H54 (cell line): ENCODE measurements at regions not wholly inside any gene's neighbourhood (a gene's known extent, or its start where the extent isn't known, plus 50 kb on each side); places are given as distances from the start of the nearest gene placed in this dataset.

Source experiments
- DNase-seq: peaks from one replicate; pipeline ENCODE4 v3.0.0; 2011; ENCODE audit warnings: low spot score, mixed read lengths; ENCODE audit not compliant: insufficient read length
- FAIRE-seq: peaks from 3 replicates; lab custom pipeline; 2011; peaks lifted over from hg19 to GRCh38; lab: Jason Lieb, UNC
- POLR2A ChIP-seq: IDR thresholded peaks from 2 replicates; pipeline ENCODE4 v1.6.1; 2011; ENCODE audit warnings: low read depth, mild to moderate bottlenecking, low read length

DNA sequence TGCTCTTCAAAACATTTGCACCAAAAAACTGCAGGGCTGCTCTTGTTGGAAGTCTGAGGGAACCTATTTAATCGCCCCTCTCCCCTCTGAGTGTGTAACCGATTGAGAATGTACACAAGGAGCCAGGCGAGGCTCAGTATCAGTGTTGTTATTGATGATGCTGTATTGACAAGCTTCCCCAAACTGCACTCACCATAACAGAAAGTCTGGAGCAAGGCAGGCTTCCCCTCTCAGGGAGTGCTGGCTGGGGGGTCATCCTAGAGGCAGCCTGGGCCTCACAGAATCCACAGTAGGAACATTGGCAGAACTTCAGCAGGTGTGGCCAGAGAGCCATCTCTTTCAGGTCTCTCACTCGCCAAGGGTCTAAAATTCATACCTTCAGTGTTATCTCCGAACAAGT, 58.1 kb upstream of the TUNAR start:
- no peak for FAIRE-seq
- TF ChIP-seq POLR2A = no peak
- no peak for DNase-seq

DNA sequence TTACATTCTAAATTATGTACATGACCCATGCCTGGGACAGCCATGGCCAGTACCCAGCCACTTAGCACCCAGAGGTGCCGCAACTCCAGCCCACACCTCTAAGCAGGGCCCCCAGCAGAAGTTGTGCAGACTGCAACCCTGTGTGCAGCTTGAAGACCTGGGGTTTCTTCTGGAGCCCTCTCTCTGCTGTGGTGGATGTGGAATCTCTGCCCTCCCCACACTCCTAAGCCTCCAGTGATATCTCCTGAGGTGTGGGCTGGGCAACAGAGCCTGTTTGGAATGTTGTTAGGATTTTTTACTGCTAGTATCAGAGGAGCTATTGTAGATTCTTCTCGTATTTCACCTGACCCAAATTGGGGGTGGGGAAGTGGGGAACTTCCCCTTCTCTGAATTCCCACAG, 59.4 kb upstream of the TUNAR start:
- DNase-seq (no peak), FAIRE-seq (no peak)
- no peak for TF ChIP-seq POLR2A

DNA sequence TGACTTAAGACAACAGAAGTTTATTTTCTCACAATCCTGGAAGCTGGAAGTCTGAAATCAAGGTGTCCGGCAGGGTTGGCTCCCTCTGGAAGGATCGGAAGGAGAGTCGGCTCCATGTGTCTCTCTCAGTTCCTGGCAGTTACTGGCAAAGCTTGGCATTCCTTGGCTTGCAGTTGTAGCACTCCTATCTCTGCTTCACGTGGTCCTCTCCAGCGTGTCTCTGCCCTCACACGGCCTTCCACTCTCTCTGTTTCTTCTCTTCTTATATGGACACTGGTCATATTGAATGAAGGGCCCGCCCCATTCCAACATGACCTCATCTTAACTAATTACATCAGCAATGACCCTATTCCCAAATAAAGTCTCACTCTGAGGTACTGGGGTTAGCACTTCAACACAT, 60.1 kb upstream of the TUNAR start:
- no peak for FAIRE-seq
- no peak for DNase-seq
- TF ChIP-seq POLR2A = no peak

DNA sequence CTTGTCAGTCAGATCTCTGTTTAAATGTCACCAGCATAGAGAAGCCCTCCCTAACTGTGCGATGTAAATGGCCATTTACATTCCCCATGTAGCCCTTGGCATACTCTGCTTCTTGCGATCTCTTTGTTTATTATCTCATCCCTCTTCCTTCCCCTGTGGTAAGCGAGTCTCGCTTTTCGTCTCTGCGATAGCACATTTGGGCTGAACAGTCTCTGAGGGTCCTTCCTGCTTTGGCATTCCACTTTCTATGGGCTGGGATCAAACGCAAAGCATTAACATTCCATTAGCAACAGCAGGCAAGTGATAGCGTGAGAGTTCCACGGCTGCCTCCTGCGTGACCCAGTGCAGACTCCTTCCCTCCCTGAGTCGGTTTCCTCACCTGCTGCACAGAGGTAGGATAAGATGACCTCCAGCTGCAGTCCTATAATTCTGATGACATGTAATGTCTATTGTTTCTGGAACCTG, 61.4 kb upstream of the TUNAR start:
- DNase-seq = no peak
- FAIRE-seq = no peak
- TF ChIP-seq POLR2A = no peak

DNA sequence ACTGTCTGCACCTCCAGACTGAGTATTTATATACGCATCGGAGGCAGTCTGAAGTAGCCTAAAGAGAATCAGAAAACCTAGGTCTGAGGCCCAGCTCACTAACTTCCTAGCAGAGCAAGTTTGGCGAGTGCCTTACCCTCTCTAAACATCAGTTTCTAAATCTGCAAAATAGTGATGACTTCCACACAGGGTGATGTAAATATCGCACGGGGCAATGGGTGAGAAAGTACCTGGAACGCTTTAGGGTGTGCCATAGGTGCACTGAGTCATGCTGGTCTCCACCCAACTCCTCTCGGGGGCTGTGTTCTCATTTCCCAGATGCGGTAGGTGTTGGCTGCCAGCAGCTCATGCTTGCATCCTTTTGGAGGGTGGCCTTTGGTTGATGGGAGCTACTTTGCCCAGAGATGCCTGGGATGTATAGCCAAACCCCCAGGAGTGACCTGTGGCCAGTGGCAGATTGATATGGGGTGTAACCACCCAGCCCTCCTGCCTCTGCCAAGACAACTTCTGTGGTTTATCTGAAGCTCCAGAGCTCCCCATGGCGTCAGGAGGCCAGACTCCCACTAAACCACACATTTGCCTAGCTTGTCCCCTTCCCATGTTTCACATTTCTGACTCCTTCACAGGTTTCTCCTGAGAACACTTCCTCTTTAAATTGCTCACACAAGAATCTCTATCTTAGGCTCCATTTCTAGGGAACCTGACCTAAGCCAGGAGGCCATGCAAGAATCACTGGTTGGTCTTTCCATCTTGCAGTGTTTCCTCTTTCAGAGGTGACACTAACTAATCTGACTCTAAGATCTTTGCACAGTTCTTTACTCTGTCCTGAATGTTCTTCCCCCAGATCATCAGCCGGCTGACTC, 62.0 kb upstream of the TUNAR start:
- FAIRE-seq (no peak), DNase-seq (no peak)
- TF ChIP-seq POLR2A = no peak

DNA sequence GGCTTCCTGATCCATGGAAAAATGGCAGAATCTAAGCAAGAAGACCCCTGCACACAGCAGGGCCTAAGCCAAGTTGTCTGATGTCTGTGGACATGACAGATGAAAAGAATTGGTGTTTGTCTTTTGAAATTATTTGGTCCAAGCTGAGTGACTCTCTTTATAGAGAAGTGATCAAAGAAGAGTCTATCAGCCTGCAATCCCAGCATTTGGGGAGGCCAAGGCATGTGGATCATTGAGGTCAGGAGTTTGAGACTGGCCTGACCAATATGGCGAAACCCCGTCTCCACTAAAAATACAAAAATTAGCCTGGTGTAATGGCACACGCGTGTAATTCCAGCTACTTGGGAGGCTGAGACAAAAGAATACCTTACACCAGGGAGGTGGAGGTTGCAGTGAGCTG, 64.8 kb upstream of the TUNAR start:
- FAIRE-seq (no peak), DNase-seq (no peak)
- TF ChIP-seq POLR2A = no peak

DNA sequence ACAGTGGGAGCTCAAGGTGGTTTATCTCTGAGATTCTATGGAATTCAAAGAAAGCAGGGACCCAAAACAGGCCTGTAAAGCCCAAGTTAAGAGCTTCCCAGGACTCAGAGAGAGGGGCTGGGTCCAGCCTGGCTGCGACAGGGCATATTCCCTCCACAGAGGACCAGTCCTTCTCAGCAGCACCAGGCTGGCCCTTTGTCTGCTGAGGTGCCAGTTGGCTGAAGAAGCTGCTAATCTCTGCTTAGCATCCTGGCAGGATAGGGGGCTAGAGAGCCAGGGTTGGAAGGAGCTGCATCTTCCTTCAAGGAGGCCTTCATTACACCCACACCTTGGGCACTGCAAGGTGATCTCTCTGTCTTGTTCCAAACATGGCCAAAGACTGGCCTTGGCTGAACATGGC, 68.3 kb upstream of the TUNAR start:
- TF ChIP-seq POLR2A = no peak
- FAIRE-seq = no peak

DNA sequence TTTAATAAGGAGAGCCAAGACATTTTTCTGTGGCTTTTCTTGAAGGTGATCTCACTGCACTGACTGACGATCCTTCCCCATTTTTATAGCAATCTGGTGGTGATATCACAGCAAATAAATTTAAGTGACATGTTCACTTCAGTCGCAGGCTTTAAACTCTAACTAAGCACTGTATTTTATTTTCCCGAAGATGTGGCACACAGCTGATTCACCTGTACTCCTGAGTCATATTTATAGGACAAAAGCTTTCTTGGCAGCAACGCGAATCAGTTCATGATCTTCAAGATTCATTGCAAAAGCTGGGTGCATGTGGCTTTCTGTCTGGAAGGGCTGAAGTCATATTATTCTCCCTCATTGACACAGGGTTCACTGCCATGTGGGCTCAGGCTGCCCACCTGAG, 79.8 kb upstream of the TUNAR start:
- TF ChIP-seq POLR2A = no peak
- DNase-seq = no peak
- FAIRE-seq = no peak

More for the DNA sequence above, 68.3 kb upstream of the TUNAR start:
- no peak for DNase-seq

DNA sequence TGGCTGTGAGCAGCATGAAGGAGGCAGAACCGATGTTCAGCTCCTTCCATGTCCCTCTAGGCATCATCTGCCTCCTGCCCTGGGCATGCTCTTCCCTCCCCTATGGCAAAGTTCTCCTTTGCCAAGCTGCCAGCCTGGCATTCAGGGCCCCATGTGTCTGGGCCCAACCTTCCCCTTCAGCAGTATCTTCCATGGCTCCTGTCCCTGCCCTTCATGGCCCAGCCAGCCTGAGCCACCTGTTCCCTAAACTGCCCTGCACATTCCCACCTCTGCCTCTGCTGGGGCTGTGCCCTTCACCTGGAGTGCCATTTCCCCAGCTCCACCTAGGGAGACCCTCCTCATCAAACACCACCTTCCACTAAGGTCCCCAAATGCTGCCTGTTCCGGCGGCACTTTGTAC, 74.0 kb upstream of the TCL1A start:
- DNase-seq (no peak), FAIRE-seq (no peak)
- no peak for TF ChIP-seq POLR2A

DNA sequence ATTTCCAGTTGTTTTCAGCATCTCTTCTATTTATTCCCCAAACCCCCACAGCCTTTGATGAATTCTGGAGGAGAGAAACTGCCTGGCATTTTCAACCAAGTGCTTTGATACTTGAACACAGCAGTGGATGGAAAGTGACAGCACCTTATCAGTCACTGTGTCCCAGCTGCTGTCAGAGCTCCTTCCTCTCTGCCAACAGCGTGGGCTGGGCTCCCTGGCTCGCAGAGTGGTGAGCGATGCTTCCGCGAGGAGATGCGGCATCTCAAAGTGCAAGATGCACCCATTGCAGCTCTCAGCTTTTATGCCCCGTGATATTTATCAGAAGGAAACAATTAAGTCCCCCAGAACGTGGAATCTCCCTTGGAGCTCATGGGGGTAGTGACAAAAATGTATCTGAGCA, 72.6 kb upstream of the TCL1A start:
- no peak for TF ChIP-seq POLR2A
- DNase-seq (no peak), FAIRE-seq (no peak)

DNA sequence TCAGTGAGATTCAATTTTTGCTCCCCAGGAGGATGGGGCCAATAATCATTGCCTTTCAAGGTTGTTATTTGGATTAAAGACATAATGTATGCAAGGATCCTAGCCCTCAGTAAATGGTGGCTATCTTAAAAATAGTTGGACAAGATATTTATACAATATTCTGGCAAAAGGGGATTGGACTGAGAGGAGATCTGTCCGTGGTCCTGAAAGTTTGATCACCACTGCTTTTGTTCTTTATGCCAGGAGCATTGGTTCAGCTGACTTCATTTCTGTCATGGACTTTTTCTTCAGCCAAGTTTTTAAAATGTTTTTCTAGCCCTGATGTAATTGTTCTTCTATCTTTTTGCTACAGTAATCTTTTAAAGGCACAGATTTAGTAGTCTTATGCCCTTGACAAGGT, 70.2 kb upstream of the TCL1A start:
- DNase-seq (peak; percentile 19), FAIRE-seq (peak; percentile 60)
- TF ChIP-seq POLR2A = no peak

DNA sequence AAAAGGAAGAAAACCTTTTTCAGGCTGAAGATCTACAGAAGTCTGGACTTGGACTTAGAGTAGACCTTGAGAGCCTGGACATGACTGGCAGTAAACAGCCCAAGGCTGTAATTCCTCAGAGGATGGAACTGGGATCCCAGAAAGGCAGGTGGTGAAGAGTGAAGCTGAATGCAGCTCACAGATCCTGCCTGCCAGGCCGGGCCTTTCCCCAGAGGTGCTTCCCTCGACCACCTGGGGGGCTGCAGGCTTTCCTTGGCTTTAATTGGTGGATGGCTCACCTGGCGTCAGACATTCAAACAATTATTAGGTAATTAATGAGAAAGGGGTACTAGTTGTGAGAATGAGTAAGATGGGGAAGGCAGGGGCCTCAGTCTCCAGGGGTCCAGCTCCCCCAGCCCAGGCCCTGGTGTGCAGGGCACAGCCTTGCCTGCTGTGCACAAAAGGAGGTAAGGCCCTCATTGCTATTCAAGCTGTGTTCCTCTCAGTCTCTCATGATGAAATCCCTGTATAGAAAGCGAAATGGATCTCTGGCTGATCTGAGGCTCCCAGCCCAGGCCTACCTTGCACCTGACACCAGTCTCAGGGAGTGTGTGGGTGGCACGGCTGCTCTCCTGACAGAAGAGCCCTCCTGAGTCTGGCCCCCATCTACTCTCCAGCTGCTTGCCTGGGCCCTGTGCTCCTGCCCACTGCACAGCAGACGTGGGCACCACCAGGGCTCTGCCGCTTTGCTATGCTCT, 63.0 kb upstream of the TCL1A start:
- no peak for DNase-seq
- FAIRE-seq = no peak
- no peak for TF ChIP-seq POLR2A

DNA sequence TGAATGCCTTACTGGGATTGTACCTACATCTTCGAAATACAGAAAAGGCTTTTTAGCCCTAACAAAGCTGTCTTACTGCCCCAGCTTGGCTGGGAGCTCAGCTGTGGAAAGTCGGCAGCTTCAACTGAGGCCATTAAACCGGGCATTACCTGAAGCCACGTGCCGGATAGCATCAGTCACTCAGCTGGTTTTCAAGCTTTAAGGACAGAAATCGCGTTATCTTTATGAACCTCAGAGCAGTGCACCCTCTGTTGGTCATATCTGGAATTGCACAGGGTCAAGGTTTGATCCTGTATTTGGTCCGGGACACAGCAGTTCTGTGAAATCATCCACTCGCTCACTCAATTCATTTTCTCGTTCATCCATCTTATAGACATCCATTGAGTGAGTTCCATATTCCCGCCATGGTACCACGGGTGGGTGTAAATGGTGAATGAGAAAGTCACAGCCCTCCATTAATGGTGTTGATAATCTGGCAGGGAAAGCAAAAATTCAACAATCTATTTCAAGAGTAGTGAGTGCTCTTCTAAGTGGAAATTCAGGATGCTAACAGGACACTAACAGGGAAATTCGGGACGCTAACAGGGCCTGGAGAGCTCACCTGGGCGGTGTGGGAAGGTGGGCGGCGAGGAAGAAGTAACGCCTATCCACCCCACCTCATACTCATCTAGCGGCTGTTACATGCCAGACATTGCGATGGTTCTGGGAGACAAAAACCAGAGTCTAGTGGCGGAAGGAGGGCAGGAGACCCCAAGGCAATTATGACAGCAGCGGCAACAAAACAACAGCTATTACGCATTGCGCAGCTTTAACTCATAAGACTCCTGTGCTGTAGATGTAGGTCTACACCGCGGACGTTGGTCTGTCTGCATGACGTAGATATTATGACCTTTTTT, 60.6 kb upstream of the TCL1A start:
- DNase-seq = peak; percentile 47
- TF ChIP-seq POLR2A = no peak
- peak; percentile 88 for FAIRE-seq
